A673 (cell line): ENCODE measurements at regions not wholly inside any gene's neighbourhood (a gene's known extent, or its start where the extent isn't known, plus 50 kb on each side); places are given as distances from the start of the nearest gene placed in this dataset.

Source experiments
- BruUV-seq: library from RNA; stranded (reverse); fragments of 400-500 nt; replicated peaks from 2 replicates; lab custom pipeline; 2021; lab: Mats Ljungman, UMichigan
- CTCF ChIA-PET: fragments of 300-600 bp; sonication (Branson Sonifier 250); formaldehyde crosslinking; loops from one replicate; lab custom pipeline; 2022; ENCODE audit warnings: antibody characterized with exemption; lab: Charles Lee
- POLR2A ChIA-PET: fragments of 300-600 bp; sonication (Branson Sonifier 250); formaldehyde crosslinking; loops from one replicate; lab custom pipeline; 2022; ENCODE audit warnings: antibody characterized with exemption; ENCODE audit not compliant: low non-redundant PET; lab: Charles Lee
- DNase-seq: peaks from one replicate; pipeline ENCODE4 v3.0.0-alpha.2; 2015; ENCODE audit warnings: low spot score
- H3K27ac ChIP-seq: fragments of 200-600 bp; sonication (generic); 2 replicates; pipeline ENCODE4 v1.5.1; 2016; ENCODE audit warnings: mixed run types, low read depth, mild to moderate bottlenecking, mixed read lengths, antibody characterized with exemption, low read length; ENCODE audit not compliant: poor library complexity, severe bottlenecking
- H3K27me3 ChIP-seq: fragments of 200-600 bp; sonication (generic); replicated peaks from 2 replicates; pipeline ENCODE4 v1.6.1; 2017; ENCODE audit warnings: mixed run types, low read depth, mild to moderate bottlenecking, mixed read lengths, antibody characterized with exemption, low read length; ENCODE audit not compliant: insufficient read depth, poor library complexity
- H3K36me3 ChIP-seq: fragments of 200-600 bp; sonication (generic); 2 replicates; pipeline ENCODE4 v1.6.1; 2016; ENCODE audit warnings: mixed run types, mild to moderate bottlenecking, mixed read lengths, antibody characterized with exemption, low read length; ENCODE audit not compliant: insufficient read depth, poor library complexity, severe bottlenecking
- H3K4me1 ChIP-seq: fragments of 200-600 bp; sonication (generic); 2 replicates; pipeline ENCODE4 v1.6.1; 2017; ENCODE audit warnings: mixed run types, mild to moderate bottlenecking, mixed read lengths, antibody characterized with exemption, low read length; ENCODE audit not compliant: insufficient read depth, poor library complexity, severe bottlenecking
- H3K4me3 ChIP-seq: fragments of 200-600 bp; sonication (generic); 2 replicates; pipeline ENCODE4 v1.5.1; 2016; ENCODE audit warnings: low read depth, mixed run types, mild to moderate bottlenecking, mixed read lengths, low read length; ENCODE audit not compliant: poor library complexity, severe bottlenecking
- H3K9me3 ChIP-seq: fragments of 200-600 bp; sonication (generic); 2 replicates; pipeline ENCODE4 v1.6.1; 2016; ENCODE audit warnings: mixed run types, low read depth, mild to moderate bottlenecking, mixed read lengths, antibody characterized with exemption, low read length; ENCODE audit not compliant: poor library complexity, severe bottlenecking
- EZH2 ChIP-seq: fragments of 200-600 bp; sonication (generic); IDR thresholded peaks from 2 replicates; pipeline ENCODE4 v1.6.1; 2017; ENCODE audit warnings: borderline replicate concordance, low read depth, mild to moderate bottlenecking, mixed read lengths, antibody characterized with exemption, low read length; ENCODE audit not compliant: poor library complexity, severe bottlenecking
- intact Hi-C: fragments of 100-400 bp; cut with micrococcal nuclease; formaldehyde crosslinking; loops from one replicate; pipeline ENCODE4 v1.10.0; 2022; ENCODE audit not compliant: unreplicated experiment
- TF ChIP-seq, protein P1 (sequence below): fragments of 300-800, 200-600 bp; sonication (generic); conservative IDR thresholded peaks from 2 replicates; pipeline ENCODE4 v1.5.1; 2017; ENCODE audit warnings: low read depth, mild to moderate bottlenecking, antibody characterized with exemption, low read length, moderate library complexity, mixed read lengths

DNA sequence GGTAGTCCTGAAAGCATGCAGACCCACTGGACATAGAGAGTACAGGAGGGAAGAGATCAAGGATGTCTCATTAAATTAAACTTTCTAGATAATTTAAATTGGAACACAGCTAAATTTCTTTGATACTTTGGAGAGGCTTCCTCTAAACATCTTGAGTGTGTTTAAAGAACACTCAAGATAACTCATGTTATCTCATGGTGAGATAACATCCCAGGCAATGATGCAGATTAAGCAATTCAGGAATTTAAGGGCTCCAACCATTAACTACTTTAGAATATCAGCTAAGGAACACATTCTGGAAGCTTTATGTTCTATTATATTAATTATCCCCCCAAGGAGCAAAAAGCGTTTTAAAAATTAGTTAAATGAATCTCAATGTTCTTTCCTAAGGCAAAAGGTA, 289.2 kb upstream of the RUNX1 start:
- POLR2A ChIA-PET, result no interaction called here

DNA sequence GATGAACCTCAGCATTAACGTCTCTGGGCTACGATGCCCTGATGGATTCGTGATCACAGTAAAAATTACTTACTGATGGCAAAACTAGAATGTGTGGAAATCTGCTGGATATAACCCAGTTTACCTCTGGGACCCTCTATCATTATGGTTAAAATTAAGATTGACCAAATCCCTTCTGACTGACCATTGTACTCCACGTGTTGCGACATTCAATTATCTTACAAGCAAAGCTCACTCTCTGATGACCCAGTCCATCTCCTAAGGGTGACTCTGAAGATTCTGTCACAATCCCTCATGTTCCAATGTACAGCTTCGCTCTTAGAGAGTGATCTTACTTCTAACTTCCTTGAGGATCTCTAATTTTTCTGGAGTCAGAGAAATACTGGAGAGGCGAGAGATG, 288.5 kb upstream of the RUNX1 start:
- Histone ChIP-seq H3K27ac (no peak overlapping the region), H3K27me3 (no peaks in the 10 kb centered on the region), H3K36me3 (no peaks in the 10 kb centered on the region), H3K9me3 (no peaks in the 10 kb centered on the region), H3K4me1 (no peaks in the 10 kb centered on the region), H3K4me3 (no peak overlapping the region)
- intact Hi-C loops, result no loop called here
- no peak for DNase-seq
- BruUV-seq, result no TSS peak
- TF ChIP-seq, protein P1, sequence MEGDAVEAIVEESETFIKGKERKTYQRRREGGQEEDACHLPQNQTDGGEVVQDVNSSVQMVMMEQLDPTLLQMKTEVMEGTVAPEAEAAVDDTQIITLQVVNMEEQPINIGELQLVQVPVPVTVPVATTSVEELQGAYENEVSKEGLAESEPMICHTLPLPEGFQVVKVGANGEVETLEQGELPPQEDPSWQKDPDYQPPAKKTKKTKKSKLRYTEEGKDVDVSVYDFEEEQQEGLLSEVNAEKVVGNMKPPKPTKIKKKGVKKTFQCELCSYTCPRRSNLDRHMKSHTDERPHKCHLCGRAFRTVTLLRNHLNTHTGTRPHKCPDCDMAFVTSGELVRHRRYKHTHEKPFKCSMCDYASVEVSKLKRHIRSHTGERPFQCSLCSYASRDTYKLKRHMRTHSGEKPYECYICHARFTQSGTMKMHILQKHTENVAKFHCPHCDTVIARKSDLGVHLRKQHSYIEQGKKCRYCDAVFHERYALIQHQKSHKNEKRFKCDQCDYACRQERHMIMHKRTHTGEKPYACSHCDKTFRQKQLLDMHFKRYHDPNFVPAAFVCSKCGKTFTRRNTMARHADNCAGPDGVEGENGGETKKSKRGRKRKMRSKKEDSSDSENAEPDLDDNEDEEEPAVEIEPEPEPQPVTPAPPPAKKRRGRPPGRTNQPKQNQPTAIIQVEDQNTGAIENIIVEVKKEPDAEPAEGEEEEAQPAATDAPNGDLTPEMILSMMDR, result no peak
- TF ChIP-seq EZH2, result no peak
- POLR2A ChIA-PET, result no interaction called here
- CTCF ChIA-PET, result interaction anchor here (0.8 kb wide), 1 partner anchor 503 kb away, joined by 3 read pairs; no protein-coding TSS in a partner anchor

More for the DNA sequence above, 289.2 kb upstream of the RUNX1 start:
- BruUV-seq, result no TSS peak
- no peaks in the 10 kb centered on the region for H3K9me3 ChIP-seq
- H3K4me1 ChIP-seq, result no peaks in the 10 kb centered on the region
- TF ChIP-seq, protein P1, result no peak
- TF ChIP-seq EZH2, result no peak
- no peak overlapping the region for H3K4me3 ChIP-seq
- intact Hi-C loops, result no loop called here
- no peaks in the 10 kb centered on the region for H3K36me3 ChIP-seq
- CTCF ChIA-PET, result interaction anchor here (0.8 kb wide), 1 partner anchor 502 kb away, joined by 3 read pairs; no protein-coding TSS in a partner anchor
- H3K27ac ChIP-seq, result no peak overlapping the region
- H3K27me3 ChIP-seq, result peaks cover 6% of the 10 kb centered on the region
- no peak for DNase-seq

DNA sequence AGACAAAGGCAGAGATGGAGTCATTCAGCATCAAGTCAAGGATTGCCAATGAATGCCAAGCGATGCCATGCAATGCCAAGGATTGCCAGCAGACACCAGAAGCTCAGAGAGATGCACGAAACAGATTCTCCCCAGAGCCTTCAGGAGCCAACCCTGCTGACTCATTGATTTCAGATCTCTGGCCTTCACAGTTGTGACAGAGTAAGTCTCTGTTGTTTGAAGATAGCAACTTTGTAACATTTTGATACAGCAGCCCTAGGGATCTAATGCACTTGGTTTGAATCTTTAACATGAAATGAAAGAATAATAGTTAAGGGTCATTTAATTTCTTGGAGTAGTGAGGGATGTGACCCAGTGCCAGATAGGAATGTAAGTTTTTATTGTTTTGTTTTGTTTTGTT, 287.4 kb upstream of the RUNX1 start:
- Histone ChIP-seq H3K27me3 (no peaks in the 10 kb centered on the region), H3K9me3 (no peaks in the 10 kb centered on the region), H3K4me3 (no peak overlapping the region), H3K27ac (no peak overlapping the region), H3K4me1 (no peaks in the 10 kb centered on the region), H3K36me3 (no peaks in the 10 kb centered on the region)
- intact Hi-C loops, result no loop called here
- ChIA-PET CTCF (no interaction called here), POLR2A (no interaction called here)
- no TSS peak for BruUV-seq
- TF ChIP-seq, protein P1, result no peak
- no peak for TF ChIP-seq EZH2
- no peak for DNase-seq
